ENCODE measurements at regions not wholly inside any gene's neighbourhood (a gene's known extent, or its start where the extent isn't known, plus 50 kb on each side); places are given as distances from the start of the nearest gene placed in this dataset.

- Histone ChIP-seq H3K4me3 (no peak overlapping the region), H3K27ac (no peak overlapping the region)
- no peak for DNase-seq (ENCODE audit: low spot score)
- TF ChIP-seq CTCF (IDR thresholded peaks at IDR 0.05), result no peak
Observed at GRCh38 chr13:72462726-72463125, 264.7 kb downstream of the MZT1 start.

GRCh38 chr13:72462166-72462565 lies 265.3 kb downstream of the MZT1 start:
- no peak overlapping the region for H3K27ac ChIP-seq
- DNase-seq (ENCODE audit: low spot score), result no peak
- no peak for TF ChIP-seq CTCF (IDR thresholded peaks at IDR 0.05)
- no peak overlapping the region for H3K4me3 ChIP-seq

DNA sequence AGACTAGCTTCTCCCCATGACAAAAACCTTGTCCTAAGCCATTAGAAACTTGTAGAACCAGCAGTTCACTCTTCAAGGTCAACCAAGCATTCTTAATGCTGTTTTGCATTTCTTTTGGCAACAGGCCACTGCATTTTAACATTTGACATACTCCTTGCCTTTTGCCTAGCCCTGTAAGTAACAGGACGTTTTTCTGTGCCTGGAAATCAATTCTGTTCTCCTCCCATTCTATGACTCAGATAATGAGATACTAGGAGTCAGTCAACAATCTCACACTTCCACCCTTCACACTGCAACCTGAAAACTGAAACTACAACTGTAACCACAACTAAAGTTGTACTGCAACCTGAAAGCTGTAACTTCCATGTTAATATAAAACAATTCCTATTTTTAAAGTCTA lies 268.7 kb downstream of the MZT1 start:
- no peak for DNase-seq (ENCODE audit: low spot score)
- H3K4me3 ChIP-seq, result no peak overlapping the region
- no peak overlapping the region for H3K27ac ChIP-seq
- TF ChIP-seq CTCF (IDR thresholded peaks at IDR 0.05), result no peak

DNA sequence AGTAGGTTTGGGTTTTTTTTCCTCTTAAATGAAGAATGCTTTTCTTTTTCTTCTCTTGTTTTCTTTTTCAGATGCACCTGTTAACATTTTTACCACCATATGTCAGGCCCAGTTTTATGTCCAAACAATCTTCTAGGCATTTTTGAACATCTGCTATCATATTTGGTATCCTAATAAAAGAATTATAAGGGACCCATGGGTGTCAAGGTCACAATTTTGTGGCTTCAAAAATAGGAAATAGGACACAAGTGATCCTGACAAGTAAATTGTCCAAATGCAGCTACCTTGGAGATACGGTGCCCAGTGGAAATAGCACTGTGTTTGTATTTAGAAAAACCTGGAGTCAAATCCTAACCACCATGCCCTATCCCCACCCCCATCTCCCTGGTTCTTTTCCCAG lies 270.3 kb downstream of the MZT1 start:
- Histone ChIP-seq H3K4me3 (no peak overlapping the region), H3K27ac (no peak overlapping the region)
- TF ChIP-seq CTCF (IDR thresholded peaks at IDR 0.05), result no peak
- DNase-seq (ENCODE audit: low spot score), result no peak

DNA sequence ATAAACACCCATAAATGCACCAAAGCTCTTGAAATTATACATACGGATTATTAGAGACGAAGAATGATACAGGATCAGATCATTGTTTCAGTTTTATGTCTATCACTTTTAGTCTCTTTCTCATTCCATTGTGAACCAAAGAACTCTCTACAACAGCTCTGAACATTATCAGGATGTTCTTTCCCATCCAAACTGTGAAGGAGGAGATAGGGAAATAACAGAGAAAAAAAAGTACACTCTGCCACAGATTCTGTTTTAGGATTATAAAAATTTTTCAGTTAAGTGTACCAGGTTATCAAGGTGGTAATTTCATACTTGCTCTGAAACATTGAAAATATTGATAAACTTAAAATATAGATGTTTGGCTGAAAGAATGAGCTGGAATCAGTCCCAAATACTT lies 270.9 kb downstream of the MZT1 start:
- no peak overlapping the region for H3K27ac ChIP-seq
- DNase-seq (ENCODE audit: low spot score), result no peak
- TF ChIP-seq CTCF (IDR thresholded peaks at IDR 0.05), result no peak
- H3K4me3 ChIP-seq, result no peak overlapping the region

GRCh38 chr13:72453161-72453560 lies 274.3 kb downstream of the MZT1 start:
- no peak for DNase-seq (ENCODE audit: low spot score)
- no peak for TF ChIP-seq CTCF (IDR thresholded peaks at IDR 0.05)
- Histone ChIP-seq H3K27ac (no peak overlapping the region), H3K4me3 (no peak overlapping the region)

DNA sequence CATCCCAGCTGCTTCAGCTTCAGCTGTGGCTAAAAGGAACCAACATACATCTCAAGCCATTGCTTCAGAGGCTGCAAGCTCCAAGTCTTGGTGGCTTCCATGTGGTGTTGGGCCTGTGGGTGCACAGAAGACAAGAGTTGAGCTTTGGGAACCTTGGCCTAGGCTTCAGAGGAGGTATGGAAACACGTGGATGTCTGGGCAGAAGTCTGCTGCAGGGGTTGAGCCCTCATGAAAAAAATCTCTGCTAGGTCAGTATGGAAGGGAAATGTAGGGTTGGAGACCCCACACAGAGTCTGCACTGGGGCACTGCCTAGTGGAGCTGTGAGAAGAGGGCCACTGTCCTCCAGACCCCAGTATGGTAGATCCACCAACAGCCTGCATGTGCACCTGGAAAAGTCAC lies 279.3 kb downstream of the MZT1 start:
- no peak for DNase-seq (ENCODE audit: low spot score)
- no peak overlapping the region for H3K27ac ChIP-seq
- TF ChIP-seq CTCF (IDR thresholded peaks at IDR 0.05), result no peak

More for the DNA sequence above, 279.3 kb downstream of the MZT1 start:
- no peak overlapping the region for H3K4me3 ChIP-seq

All from coronary artery (tissue), 2 donors.